ENCODE measurements at regions not wholly inside any gene's neighbourhood (a gene's known extent, or its start where the extent isn't known, plus 50 kb on each side); places are given as distances from the start of the nearest gene placed in this dataset.

DNA sequence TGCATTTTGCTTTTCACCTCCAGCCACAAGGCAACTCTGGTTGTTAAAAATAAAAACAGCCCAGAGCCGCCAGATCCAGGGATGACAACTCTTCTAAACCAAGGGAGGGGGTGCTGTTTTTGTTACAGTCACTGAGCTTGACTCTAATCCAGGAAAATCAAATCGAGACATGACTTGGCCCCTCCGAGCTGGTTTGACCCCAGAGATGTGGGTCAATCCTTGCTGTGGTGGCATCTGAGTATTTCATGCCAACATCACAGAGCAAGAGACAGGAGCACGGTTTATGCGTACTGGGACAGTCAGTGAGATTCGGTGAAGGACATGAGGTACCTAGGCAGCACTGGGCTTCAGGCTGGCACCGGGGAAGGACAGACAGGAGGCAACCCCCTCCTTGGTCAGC, 88.8 kb upstream of the ZMIZ1 start:
- TF ChIP-seq POLR2A (IDR thresholded peaks at IDR 0.05), result no peak
- TF ChIP-seq, protein P1, sequence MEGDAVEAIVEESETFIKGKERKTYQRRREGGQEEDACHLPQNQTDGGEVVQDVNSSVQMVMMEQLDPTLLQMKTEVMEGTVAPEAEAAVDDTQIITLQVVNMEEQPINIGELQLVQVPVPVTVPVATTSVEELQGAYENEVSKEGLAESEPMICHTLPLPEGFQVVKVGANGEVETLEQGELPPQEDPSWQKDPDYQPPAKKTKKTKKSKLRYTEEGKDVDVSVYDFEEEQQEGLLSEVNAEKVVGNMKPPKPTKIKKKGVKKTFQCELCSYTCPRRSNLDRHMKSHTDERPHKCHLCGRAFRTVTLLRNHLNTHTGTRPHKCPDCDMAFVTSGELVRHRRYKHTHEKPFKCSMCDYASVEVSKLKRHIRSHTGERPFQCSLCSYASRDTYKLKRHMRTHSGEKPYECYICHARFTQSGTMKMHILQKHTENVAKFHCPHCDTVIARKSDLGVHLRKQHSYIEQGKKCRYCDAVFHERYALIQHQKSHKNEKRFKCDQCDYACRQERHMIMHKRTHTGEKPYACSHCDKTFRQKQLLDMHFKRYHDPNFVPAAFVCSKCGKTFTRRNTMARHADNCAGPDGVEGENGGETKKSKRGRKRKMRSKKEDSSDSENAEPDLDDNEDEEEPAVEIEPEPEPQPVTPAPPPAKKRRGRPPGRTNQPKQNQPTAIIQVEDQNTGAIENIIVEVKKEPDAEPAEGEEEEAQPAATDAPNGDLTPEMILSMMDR (IDR thresholded peaks at IDR 0.05), result no peak
- no peak for TF ChIP-seq EP300 (IDR thresholded peaks at IDR 0.05)

All from tibial nerve (tissue), 4 donors.